ENCODE measurements at regions not wholly inside any gene's neighbourhood (a gene's known extent, or its start where the extent isn't known, plus 50 kb on each side); places are given as distances from the start of the nearest gene placed in this dataset.

- Histone ChIP-seq H3K9me1 (ENCODE audit: control insufficient read depth, extremely low read depth, insufficient read depth, low read length) (no peaks in the 10 kb centered on the region), H3K79me2 (ENCODE audit: control insufficient read depth, insufficient read depth, low read length) (no peaks in the 10 kb centered on the region), H3K36me3 (ENCODE audit: control insufficient read depth in 2 of 2, extremely low read depth in 1 of 2, insufficient read depth in 2 of 2, low read length in 2 of 2) (no peaks in the 10 kb centered on the region), H3K27ac (ENCODE audit: control insufficient read depth, insufficient read depth, low read length) (no peak overlapping the region), H4K20me1 (ENCODE audit: control insufficient read depth, extremely low read depth, insufficient read depth, low read length) (no peaks in the 10 kb centered on the region), H3K9ac (ENCODE audit: control insufficient read depth, extremely low read depth, insufficient read depth, low read length) (no peak overlapping the region), H3K9me3 (ENCODE audit: control insufficient read depth, low read depth, low read length) (no peaks in the 10 kb centered on the region), H3K4me2 (ENCODE audit: control insufficient read depth, extremely low read depth, insufficient read depth, low read depth, low read length) (no peak overlapping the region), H2AFZ (ENCODE audit: control insufficient read depth, low read length) (no peak overlapping the region), H3K27me3 (ENCODE audit: control insufficient read depth, extremely low read depth, insufficient read depth, low read length) (no peaks in the 10 kb centered on the region), H3K4me1 (ENCODE audit: control insufficient read depth, extremely low read depth, insufficient read depth, low read length) (peaks cover 9% of the 10 kb centered on the region), H3K4me3 (ENCODE audit: control insufficient read depth in 2 of 3, extremely low read depth in 1 of 3, insufficient read depth in 2 of 3, low read depth in 1 of 3, low read length in 3 of 3) (no peak overlapping the region)
- dilution Hi-C loops (cut with MboI; ENCODE audit: extremely low pct_ligation_motif_present, low sequenced_read_pairs) = no loop called here
- FAIRE-seq (no peak), DNase-seq (ENCODE audit: low read depth, low spot score) (no peak)
- TF ChIP-seq EZH2 (IDR thresholded peaks at IDR 0.05; ENCODE audit: low read length) = no peak
- no peak for TF ChIP-seq CTCF (optimal IDR thresholded peaks at IDR 0.05 in 1 of 3, IDR thresholded peaks at IDR 0.05 in 1 of 3, conservative IDR thresholded peaks at IDR 0.05 in 1 of 3; ENCODE audit: extremely low read depth in 1 of 3, insufficient read depth in 2 of 3, low read length in 3 of 3)
Measured at GRCh38 chr5:36363744-36364143, 62.0 kb upstream of the RANBP3L start.

GRCh38 chr5:36364473-36364872 is 62.8 kb upstream of the RANBP3L start:
- no peak for TF ChIP-seq EZH2 (IDR thresholded peaks at IDR 0.05; ENCODE audit: low read length)
- Histone ChIP-seq H3K9me1 (ENCODE audit: control insufficient read depth, extremely low read depth, insufficient read depth, low read length) (no peaks in the 10 kb centered on the region), H2AFZ (ENCODE audit: control insufficient read depth, low read length) (no peak overlapping the region), H3K27ac (ENCODE audit: control insufficient read depth, insufficient read depth, low read length) (no peak overlapping the region), H3K36me3 (ENCODE audit: control insufficient read depth in 2 of 2, extremely low read depth in 1 of 2, insufficient read depth in 2 of 2, low read length in 2 of 2) (no peaks in the 10 kb centered on the region), H3K9me3 (ENCODE audit: control insufficient read depth, low read depth, low read length) (no peaks in the 10 kb centered on the region), H3K27me3 (ENCODE audit: control insufficient read depth, extremely low read depth, insufficient read depth, low read length) (no peaks in the 10 kb centered on the region), H3K4me3 (ENCODE audit: control insufficient read depth in 2 of 3, extremely low read depth in 1 of 3, insufficient read depth in 2 of 3, low read depth in 1 of 3, low read length in 3 of 3) (no peak overlapping the region), H3K79me2 (ENCODE audit: control insufficient read depth, insufficient read depth, low read length) (no peaks in the 10 kb centered on the region), H3K4me1 (ENCODE audit: control insufficient read depth, extremely low read depth, insufficient read depth, low read length) (peaks cover 6% of the 10 kb centered on the region), H3K4me2 (ENCODE audit: control insufficient read depth, extremely low read depth, insufficient read depth, low read depth, low read length) (no peak overlapping the region), H4K20me1 (ENCODE audit: control insufficient read depth, extremely low read depth, insufficient read depth, low read length) (no peaks in the 10 kb centered on the region), H3K9ac (ENCODE audit: control insufficient read depth, extremely low read depth, insufficient read depth, low read length) (no peak overlapping the region)
- DNase-seq (ENCODE audit: low read depth, low spot score) (no peak), FAIRE-seq (no peak)
- dilution Hi-C loops (cut with MboI; ENCODE audit: extremely low pct_ligation_motif_present, low sequenced_read_pairs) = no loop called here

GRCh38 chr5:36365896-36366295 is 64.2 kb upstream of the RANBP3L start:
- H3K9ac ChIP-seq (ENCODE audit: control insufficient read depth, extremely low read depth, insufficient read depth, low read length) = no peak overlapping the region
- no peaks in the 10 kb centered on the region for H3K9me3 ChIP-seq (ENCODE audit: control insufficient read depth, low read depth, low read length)
- no peaks in the 10 kb centered on the region for H4K20me1 ChIP-seq (ENCODE audit: control insufficient read depth, extremely low read depth, insufficient read depth, low read length)
- no peak for DNase-seq (ENCODE audit: low read depth, low spot score)
- FAIRE-seq = no peak
- H3K4me1 ChIP-seq (ENCODE audit: control insufficient read depth, extremely low read depth, insufficient read depth, low read length) = peaks cover 4% of the 10 kb centered on the region
- no peak overlapping the region for H3K4me2 ChIP-seq (ENCODE audit: control insufficient read depth, extremely low read depth, insufficient read depth, low read depth, low read length)
- no peaks in the 10 kb centered on the region for H3K36me3 ChIP-seq (ENCODE audit: control insufficient read depth in 2 of 2, extremely low read depth in 1 of 2, insufficient read depth in 2 of 2, low read length in 2 of 2)
- TF ChIP-seq EZH2 (IDR thresholded peaks at IDR 0.05; ENCODE audit: low read length) (no peak), CTCF (optimal IDR thresholded peaks at IDR 0.05 in 1 of 3, IDR thresholded peaks at IDR 0.05 in 1 of 3, conservative IDR thresholded peaks at IDR 0.05 in 1 of 3; ENCODE audit: extremely low read depth in 1 of 3, insufficient read depth in 2 of 3, low read length in 3 of 3) (no peak)
- no peak overlapping the region for H3K27ac ChIP-seq (ENCODE audit: control insufficient read depth, insufficient read depth, low read length)
- no peaks in the 10 kb centered on the region for H3K27me3 ChIP-seq (ENCODE audit: control insufficient read depth, extremely low read depth, insufficient read depth, low read length)
- H3K4me3 ChIP-seq (ENCODE audit: control insufficient read depth in 2 of 3, extremely low read depth in 1 of 3, insufficient read depth in 2 of 3, low read depth in 1 of 3, low read length in 3 of 3) = no peak overlapping the region
- H2AFZ ChIP-seq (ENCODE audit: control insufficient read depth, low read length) = no peak overlapping the region
- H3K9me1 ChIP-seq (ENCODE audit: control insufficient read depth, extremely low read depth, insufficient read depth, low read length) = no peaks in the 10 kb centered on the region
- dilution Hi-C loops (cut with MboI; ENCODE audit: extremely low pct_ligation_motif_present, low sequenced_read_pairs) = no loop called here
- no peaks in the 10 kb centered on the region for H3K79me2 ChIP-seq (ENCODE audit: control insufficient read depth, insufficient read depth, low read length)

Measured in keratinocyte (primary cell).